SK-N-SH (cell line): ENCODE measurements at regions not wholly inside any gene's neighbourhood (a gene's known extent, or its start where the extent isn't known, plus 50 kb on each side); places are given as distances from the start of the nearest gene placed in this dataset.

Experiments used
- EP300 ChIP-seq, 2 experiments: IDR thresholded peaks; 2 replicates each; pipeline versions ENCODE4 v1.4.0 to v1.6.1; 2012; ENCODE audit warnings: borderline replicate concordance in 1 of 2, low read depth in 1 of 2, low read length in 1 of 2
- GABPA ChIP-seq: IDR thresholded peaks from 2 replicates; pipeline ENCODE4 v1.4.0; 2012; ENCODE audit warnings: low read depth, mild to moderate bottlenecking
- MEF2A ChIP-seq: IDR thresholded peaks from 2 replicates; pipeline ENCODE4 v1.4.0; 2012; ENCODE audit warnings: low read depth, borderline replicate concordance
- POLR2AphosphoS5 ChIP-seq: IDR thresholded peaks from 2 replicates; pipeline ENCODE4 v1.6.1; 2012; ENCODE audit warnings: low read depth, low read length
- RAD21 ChIP-seq: IDR thresholded peaks from 2 replicates; pipeline ENCODE4 v1.6.1; 2012; ENCODE audit warnings: mild to moderate bottlenecking, low read length
- RCOR1 ChIP-seq: fragments of 150-350 bp; IDR thresholded peaks from 2 replicates; pipeline ENCODE4 v1.6.1; 2017; ENCODE audit warnings: antibody characterized with exemption, low read length
- SIN3A ChIP-seq: IDR thresholded peaks from 2 replicates; pipeline ENCODE4 v1.6.1; 2012; ENCODE audit warnings: low read depth, mild to moderate bottlenecking, low read length, moderate library complexity, borderline replicate concordance
- TCF12 ChIP-seq: IDR thresholded peaks from 2 replicates; pipeline ENCODE4 v1.4.0; 2012
- YY1 ChIP-seq: IDR thresholded peaks from 2 replicates; pipeline ENCODE4 v1.4.0; 2012; ENCODE audit warnings: low read depth, mild to moderate bottlenecking
- TF ChIP-seq, protein P1 (sequence below): fragments of 200-600 bp; sonication (generic); IDR thresholded peaks from 2 replicates; pipeline ENCODE4 v1.6.1; 2017; ENCODE audit warnings: antibody characterized with exemption, mild to moderate bottlenecking, moderate library complexity
- TF ChIP-seq, protein P2 (sequence below): IDR thresholded peaks from 2 replicates; pipeline ENCODE4 v1.4.0; 2012; ENCODE audit warnings: low read depth
- TF ChIP-seq, protein P3 (sequence below): IDR thresholded peaks from 2 replicates; pipeline ENCODE4 v1.4.0; 2012; ENCODE audit warnings: low read depth, borderline replicate concordance
- TF ChIP-seq, protein P4 (sequence below): fragments of 150-350 bp; IDR thresholded peaks from 2 replicates; pipeline ENCODE4 v1.6.1; 2017; ENCODE audit warnings: antibody characterized with exemption, low read length, low read depth, borderline replicate concordance
- TF ChIP-seq, protein P5 (sequence below): IDR thresholded peaks from 2 replicates; pipeline ENCODE4 v1.4.0; 2012; ENCODE audit warnings: low read depth, borderline replicate concordance

DNA sequence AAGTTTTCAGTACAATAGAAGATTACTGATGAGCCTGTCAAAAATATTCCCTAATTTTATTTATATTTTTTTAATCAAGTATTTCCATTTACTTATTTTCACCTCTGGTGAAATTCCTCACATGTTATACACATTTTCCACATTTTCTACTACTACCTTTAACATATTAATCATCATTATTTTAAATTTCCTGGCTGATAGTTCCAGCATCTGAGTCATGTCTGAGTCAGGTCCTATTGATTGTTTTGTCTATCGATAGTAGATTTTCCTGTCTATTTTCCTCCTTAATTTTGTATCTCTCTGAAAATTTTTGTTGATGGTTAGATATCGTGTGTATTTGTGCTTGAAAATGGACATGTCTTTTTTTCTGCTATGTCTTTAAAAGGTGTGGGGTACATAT is 211.8 kb upstream of the DSEL start:
- TF ChIP-seq, protein P1, sequence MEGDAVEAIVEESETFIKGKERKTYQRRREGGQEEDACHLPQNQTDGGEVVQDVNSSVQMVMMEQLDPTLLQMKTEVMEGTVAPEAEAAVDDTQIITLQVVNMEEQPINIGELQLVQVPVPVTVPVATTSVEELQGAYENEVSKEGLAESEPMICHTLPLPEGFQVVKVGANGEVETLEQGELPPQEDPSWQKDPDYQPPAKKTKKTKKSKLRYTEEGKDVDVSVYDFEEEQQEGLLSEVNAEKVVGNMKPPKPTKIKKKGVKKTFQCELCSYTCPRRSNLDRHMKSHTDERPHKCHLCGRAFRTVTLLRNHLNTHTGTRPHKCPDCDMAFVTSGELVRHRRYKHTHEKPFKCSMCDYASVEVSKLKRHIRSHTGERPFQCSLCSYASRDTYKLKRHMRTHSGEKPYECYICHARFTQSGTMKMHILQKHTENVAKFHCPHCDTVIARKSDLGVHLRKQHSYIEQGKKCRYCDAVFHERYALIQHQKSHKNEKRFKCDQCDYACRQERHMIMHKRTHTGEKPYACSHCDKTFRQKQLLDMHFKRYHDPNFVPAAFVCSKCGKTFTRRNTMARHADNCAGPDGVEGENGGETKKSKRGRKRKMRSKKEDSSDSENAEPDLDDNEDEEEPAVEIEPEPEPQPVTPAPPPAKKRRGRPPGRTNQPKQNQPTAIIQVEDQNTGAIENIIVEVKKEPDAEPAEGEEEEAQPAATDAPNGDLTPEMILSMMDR = no peak
- no peak for TF ChIP-seq RCOR1
- no peak for TF ChIP-seq EP300 (IDR thresholded peaks at IDR 0.05; ENCODE audit: borderline replicate concordance in 1 of 2, low read depth in 1 of 2, low read length in 1 of 2)
- TF ChIP-seq RAD21 = no peak
- no peak for TF ChIP-seq TCF12
- no peak for TF ChIP-seq MEF2A
- TF ChIP-seq POLR2AphosphoS5 = no peak
- no peak for TF ChIP-seq SIN3A
- TF ChIP-seq, protein P2, sequence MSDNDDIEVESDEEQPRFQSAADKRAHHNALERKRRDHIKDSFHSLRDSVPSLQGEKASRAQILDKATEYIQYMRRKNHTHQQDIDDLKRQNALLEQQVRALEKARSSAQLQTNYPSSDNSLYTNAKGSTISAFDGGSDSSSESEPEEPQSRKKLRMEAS = no peak
- TF ChIP-seq, protein P3, sequence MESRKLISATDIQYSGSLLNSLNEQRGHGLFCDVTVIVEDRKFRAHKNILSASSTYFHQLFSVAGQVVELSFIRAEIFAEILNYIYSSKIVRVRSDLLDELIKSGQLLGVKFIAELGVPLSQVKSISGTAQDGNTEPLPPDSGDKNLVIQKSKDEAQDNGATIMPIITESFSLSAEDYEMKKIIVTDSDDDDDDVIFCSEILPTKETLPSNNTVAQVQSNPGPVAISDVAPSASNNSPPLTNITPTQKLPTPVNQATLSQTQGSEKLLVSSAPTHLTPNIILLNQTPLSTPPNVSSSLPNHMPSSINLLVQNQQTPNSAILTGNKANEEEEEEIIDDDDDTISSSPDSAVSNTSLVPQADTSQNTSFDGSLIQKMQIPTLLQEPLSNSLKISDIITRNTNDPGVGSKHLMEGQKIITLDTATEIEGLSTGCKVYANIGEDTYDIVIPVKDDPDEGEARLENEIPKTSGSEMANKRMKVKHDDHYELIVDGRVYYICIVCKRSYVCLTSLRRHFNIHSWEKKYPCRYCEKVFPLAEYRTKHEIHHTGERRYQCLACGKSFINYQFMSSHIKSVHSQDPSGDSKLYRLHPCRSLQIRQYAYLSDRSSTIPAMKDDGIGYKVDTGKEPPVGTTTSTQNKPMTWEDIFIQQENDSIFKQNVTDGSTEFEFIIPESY = no peak
- TF ChIP-seq, protein P4, sequence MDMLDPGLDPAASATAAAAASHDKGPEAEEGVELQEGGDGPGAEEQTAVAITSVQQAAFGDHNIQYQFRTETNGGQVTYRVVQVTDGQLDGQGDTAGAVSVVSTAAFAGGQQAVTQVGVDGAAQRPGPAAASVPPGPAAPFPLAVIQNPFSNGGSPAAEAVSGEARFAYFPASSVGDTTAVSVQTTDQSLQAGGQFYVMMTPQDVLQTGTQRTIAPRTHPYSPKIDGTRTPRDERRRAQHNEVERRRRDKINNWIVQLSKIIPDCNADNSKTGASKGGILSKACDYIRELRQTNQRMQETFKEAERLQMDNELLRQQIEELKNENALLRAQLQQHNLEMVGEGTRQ = no peak
- no peak for TF ChIP-seq GABPA
- no peak for TF ChIP-seq YY1
- TF ChIP-seq, protein P5, sequence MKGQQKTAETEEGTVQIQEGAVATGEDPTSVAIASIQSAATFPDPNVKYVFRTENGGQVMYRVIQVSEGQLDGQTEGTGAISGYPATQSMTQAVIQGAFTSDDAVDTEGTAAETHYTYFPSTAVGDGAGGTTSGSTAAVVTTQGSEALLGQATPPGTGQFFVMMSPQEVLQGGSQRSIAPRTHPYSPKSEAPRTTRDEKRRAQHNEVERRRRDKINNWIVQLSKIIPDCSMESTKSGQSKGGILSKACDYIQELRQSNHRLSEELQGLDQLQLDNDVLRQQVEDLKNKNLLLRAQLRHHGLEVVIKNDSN = no peak
